DMS114 treated with DMSO at 0.1 percent for 48 hours (cell line): ENCODE measurements at regions not wholly inside any gene's neighbourhood (a gene's known extent, or its start where the extent isn't known, plus 50 kb on each side); places are given as distances from the start of the nearest gene placed in this dataset.

Experiments
- DNase-seq: peaks from one replicate; lab custom pipeline; 2025; ENCODE audit not compliant: unreplicated experiment; lab: John Stamatoyannopoulos, UW

DNA sequence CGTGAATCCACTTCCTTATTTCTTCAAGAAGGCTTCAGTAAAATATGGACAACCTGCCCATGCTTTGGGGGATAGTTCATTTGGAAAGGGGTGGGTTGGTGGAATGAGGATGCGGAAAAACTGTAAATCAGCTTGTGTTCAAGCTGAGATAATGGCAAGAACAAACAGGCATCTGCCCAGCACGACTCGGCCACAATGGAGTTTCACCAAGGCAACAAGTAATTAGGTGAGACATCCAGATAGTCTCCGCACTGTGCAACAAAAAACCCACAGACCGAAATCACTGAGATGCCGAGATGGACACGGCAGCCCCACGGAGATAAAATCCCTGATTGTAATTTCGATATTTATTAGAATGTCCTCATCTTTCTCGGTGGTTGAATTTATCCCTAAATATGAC lies 455.2 kb downstream of the AJAP1 start:
- no peak for DNase-seq

DNA sequence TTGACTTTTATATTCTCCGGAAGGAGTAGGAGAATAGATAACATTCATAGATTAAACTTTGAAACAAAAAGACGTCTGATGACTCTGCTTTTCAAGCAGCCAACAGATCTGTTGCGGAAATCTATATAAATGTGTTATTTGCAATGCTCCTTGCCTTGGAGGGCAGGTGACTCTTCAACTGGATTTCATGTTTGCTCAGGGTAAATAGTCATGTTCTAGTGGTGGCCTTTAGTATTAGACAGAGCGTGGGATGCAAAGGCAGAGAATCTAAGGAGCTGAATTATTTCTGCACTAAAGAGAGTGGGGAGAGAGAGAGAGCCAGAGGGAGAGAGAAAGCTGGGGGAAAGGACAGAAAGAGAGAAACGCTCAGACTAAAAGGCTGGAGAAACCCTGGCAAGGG lies 454.3 kb downstream of the AJAP1 start:
- no peak for DNase-seq

DNA sequence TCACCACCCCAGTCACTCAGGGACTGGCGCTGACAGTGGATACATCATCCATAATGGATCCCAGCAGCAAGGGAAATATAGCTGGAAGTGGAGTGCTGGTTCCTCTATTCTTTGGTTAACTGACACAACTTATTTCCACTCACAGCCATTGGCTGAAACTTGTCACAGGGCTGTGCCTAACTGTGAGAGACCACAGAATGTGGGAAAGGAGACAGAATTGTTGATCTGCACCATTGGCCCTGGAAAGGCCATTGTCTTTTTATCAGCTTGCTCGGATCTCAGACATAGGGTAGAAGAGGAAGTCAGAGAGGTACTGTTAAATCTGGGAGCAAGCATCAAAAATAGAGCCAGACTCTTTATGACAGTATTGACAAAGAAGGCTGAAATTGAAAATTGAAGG lies 451.3 kb downstream of the AJAP1 start:
- no peak for DNase-seq

DNA sequence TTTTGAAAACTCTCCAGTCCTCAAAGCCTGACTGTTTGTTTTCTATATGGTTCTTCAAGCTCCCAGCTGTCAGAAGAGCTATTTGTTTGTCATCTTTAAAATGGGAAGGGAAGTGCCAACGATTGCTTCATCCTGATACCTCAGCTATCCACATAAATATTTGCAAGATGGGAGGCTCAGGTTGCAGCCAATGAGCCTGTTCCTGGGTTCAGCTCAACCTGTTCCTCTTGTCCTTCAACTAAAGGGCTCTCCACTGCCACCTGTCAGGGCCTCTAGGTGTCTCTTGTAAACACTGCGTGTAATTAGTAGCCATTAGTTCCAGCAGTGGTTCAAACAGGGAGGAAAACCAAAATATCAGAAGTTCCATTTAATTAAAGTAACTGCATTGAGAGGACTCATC lies 445.1 kb downstream of the AJAP1 start:
- no peak for DNase-seq

DNA sequence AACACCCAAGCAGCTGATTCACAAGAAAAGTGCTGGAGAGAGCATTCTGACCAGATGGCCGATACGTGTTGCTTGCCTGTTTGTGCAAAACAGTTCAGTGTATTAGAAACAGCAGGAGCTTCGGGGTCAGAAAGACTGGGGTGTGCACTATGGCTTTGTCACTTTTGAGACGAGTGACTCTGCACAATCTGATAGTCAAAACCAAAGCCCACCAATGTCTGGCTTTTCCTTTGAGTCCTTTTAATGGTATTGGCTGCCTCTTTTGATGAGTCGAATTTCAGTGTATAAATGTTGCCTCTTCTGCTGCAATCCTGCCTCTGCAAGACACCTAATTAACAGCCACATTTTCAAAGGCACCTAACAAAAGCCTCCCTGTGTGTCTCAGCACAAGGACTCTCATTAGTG lies 444.6 kb downstream of the AJAP1 start:
- no peak for DNase-seq

DNA sequence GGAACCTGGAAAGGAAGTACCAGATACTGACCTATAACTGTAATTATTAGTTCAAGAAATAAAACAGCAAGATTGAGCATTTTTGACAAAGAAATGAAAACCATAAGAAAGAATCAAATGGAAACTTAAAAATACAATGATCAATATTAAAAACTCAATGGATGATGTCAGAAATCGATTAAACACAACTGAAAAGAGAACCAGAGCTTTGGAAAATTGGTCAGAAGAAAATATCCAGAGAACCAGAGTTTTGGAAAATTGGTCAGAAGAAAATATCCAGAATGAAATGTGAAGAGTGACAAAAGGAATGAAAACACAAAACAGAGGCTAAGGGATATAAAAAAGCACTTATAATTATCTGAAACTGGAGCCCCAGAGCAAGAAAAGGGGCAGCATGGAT lies 438.6 kb downstream of the AJAP1 start:
- DNase-seq, result no peak

DNA sequence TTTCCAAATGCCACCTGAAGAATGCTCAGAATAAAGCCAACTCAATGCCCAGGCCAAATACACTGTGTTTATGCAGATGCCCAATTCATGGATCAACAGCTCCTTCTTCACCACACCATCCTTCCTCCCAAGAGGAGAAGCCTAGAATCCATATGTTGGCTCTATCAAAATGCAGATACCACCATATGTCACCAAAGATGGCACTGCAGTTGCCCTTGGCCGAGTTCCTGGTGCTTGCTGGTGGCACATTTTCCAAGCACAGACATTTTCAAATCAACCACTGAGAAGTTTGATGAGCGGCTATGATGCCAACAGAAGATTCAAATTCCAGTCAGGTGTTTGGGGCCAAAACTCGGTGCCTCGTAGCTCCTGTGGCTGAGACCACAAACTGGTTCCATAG lies 430.3 kb downstream of the AJAP1 start:
- no peak for DNase-seq

DNA sequence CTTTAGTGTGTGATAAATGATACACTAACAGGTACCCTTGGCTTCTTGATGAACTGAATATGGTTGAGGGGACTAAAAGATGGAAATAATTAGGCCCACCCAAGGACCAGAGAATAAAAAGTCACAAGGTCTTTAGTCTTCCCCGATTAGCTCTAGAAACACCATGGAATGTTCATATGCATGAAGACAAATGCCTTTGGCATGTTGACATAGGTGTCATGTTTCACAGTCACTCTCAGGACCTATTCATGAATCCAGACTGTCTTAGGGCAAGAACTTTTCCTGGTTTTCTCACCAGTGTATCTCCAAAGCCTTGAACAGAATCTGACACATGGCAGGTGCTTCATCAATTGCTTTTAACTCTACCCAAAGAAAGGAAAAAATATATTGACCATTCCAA lies 412.8 kb downstream of the AJAP1 start:
- no peak for DNase-seq

DNA sequence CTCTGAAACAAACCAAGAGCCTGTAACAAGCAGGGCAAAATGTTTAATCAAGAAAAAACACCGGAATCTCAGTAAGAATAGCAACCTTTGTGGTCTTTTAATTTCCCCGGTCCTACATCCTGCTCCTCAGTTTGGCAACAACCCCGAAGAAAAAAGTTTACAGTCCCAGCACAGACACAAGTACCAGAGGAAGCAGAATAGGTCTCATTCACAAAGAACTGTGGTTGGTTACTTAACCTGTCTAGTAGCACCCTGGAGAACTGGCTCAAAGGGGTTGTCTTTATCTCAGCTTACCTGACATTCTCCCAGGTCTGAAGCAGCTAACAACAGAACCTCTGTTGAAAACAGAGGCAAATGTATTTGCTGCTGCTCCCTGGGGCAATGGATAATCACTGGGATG lies 399.3 kb downstream of the AJAP1 start:
- no peak for DNase-seq

DNA sequence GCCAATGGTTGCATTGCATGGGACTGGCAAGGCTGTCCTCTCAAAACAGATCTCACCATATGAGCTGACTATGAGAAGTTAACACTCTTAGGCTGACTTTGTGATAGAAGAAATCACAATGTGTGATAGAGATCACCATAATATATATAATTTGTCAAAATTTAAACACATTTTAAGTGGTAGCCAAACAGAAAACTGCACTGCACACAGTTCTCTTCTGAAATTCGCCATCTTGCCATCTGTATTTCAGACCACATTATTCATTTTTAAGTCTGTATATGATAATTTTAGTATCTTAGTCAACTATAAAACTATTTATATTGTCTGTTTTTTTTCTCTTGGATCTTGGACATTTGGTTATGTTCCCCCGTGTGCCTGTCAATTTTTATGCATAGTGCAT lies 374.7 kb downstream of the AJAP1 start:
- no peak for DNase-seq

DNA sequence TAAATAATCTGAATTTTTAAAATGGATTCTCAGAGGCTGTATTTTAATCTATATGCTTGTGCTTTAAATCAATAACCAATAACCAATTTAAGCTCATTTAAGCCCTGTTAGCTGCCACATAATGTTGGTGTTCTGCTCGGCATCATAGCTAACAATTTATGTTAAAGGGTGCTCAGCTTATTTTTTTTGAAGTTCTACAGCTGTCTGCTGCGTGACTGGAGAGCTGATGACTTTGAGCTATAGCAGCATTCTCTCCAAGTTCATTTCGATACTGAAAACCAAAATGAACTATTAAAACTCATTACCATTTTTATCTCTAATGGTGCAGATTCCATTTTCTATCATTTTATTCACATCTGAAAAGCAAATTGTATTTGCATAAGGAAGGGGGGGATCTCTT lies 357.8 kb downstream of the AJAP1 start:
- no peak for DNase-seq

DNA sequence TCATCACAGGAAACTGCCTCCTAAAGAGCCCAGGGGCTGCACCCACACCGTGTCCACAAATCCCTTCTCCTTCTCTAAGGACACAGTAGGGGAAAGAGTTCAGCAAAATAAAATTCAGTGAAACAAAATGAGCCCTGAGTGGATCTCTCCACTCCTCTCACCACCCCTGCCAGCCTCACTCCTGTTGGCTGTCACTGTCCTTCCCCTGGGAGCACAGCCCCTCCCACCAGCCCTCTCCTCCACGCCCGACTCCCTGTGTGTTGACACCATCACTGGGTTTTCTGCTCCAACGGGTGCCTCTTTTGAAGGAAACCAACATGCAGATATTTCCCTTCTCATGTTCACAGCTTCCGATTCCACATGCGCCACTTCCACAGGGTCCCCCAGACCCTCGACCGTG lies 356.2 kb downstream of the AJAP1 start:
- no peak for DNase-seq

DNA sequence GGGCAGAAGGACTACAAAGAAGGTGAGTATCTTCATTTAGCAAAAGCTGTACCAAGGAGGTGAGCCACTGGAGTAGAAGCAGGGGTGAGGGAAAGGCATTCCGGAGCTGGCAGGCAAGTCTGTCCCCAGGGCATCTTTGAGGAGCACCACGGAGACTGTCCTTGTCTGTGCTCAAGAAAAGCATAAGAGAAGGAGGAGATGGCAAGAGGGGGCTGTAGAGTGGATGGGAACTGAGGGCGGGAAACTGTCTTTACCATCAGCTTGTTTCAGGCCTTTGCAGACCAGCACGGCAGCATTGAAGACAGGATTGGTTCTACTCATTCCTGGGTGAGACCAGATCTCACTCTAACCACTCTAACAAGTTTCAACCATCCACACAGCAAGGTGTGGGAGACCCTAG lies 355.8 kb downstream of the AJAP1 start:
- DNase-seq, result no peak

DNA sequence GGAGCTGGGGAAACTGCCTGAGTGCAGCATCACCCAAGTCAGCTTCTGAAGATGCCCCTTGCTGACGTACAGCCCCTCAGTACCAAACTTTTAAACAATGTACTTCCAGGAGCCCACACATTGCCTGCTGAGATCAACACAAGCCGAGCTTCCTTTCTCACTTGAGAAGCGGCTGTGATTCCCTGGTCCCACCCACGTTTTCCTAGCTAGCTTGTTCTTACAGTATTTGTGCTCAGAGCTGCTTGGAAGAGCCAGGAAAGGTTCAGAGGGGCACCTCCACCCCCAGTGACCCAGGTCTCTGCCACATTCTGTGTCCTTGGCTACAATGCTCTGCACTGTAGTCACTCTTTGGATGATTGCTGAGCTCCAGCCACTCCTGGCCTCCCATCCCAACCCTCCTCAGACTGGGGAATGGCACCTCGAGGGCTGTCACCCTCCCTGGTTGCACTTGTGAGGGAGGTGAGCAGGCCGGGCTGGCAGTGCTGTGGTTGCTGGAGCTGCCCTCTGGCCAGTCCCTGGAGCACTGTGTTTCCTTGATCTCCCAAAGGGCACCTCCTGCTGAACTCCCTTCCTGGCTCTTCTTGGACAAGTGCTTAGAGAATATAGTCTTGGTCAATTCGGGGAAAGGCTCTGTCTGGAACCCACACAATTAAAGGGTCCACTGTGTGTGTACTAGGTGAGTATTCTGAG lies 355.1 kb downstream of the AJAP1 start:
- no peak for DNase-seq

DNA sequence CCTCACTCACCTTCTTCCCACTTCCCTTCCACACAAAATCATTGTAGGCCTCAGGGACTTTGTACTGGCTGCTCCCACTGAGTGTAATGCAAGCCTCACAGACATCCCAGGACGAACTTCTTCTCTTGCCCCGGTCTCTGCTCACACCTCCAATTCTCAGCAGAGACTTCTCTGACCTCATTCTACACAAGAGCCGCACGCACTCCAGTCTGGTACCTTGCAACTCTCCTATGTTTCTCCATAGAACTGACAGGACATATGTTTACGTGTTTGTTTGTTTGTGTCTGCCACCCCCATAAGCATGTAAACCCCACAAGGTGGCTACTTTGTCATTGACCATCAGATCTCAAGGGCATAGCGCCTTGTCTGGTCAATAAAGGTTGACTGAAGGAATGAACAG lies 350.8 kb downstream of the AJAP1 start:
- no peak for DNase-seq

DNA sequence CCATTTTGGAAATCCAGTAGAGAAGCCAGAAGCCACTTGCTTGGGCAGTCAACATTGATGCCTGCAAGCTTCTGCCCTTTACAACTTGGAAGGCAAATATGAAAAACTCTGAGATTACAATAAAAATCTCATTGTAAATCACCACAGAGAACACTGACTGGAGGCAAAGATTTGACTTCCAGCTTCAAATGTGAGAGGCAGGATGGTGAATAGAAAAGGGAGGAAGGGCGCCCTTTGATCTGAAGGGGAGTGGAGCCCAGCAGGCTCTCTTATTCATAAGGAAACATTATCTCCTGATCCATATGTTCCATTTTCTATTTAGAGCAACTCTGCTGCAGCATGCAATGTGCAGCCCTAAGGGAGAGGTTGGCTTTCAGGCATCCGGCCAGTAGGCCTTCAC lies 348.3 kb downstream of the AJAP1 start:
- DNase-seq, result no peak

DNA sequence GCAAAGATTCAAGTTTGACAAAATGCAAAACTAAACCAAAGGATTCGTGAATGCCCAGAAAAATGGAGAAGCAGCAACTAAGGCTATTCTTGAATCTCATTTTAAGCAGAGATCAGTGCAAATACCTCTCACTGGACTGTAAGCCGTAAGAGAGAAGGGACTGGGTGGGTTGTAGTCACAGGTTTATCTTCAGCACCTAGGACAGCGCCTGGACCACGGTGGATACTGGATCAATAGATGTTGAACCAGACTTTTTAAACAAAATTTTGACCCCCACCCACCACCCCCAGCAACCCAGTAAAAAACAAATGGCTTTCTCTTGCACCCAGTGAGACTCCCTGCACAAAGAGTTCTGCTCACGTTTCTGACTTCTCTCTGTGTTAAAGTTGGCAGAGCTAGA lies 347.1 kb downstream of the AJAP1 start:
- no peak for DNase-seq

DNA sequence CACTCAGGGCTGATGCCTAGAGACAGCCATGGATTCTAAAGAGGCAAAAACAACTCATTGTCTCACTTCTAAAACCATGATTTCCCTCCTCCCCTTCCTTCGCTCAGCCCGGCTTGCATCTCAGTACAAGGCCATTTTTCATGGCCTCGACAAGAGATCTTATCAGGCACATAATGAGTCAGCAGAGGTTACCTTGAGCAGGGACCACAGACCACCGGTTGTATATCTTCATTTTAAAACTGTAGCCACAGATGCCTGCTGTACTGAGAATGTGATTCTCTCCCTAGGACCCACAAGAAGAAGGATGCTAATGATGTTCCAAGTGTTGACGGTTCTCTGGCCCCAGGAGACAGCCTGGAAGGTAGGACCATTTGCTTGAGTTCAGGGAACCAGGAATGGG lies 331.9 kb downstream of the AJAP1 start:
- no peak for DNase-seq

DNA sequence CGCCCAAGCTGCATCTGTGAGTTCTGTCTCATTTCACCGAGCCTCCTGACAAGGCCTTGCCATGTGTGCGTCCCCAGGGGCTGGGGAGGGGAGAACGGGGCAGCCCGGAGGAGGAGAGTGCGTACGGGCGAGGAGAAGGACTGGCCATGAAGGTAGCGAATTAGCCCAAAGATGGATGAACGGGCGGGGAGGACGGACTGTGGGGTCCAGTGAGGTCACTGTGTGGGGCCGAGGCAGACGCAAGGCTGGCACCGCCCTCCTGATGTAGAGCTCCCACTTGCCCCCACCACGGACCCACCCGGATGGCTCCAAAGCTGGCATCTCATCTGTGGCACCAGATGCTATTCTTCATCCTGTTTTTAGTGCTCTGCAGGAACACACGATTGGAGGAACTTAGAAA lies 330.4 kb downstream of the AJAP1 start:
- DNase-seq, result no peak

DNA sequence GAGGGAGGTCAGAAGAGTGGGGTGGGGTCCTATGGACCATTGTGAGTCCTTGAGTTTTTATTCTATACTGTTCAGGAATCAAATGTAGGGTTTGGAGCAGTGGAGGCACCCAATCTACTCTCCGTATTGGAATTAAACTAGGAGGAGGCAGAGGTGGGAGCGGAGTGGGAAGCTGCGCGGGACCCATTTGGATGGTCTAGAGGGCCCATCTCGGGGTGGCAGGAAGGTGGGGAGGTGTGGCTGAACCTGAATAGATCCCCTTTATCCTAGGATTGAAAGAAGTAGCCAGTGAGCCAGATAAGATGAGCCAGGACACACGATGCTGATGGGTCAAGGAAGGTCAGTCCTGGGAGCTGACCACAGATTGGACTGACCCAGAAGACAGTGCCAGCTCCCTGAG lies 325.8 kb downstream of the AJAP1 start:
- no peak for DNase-seq

DNA sequence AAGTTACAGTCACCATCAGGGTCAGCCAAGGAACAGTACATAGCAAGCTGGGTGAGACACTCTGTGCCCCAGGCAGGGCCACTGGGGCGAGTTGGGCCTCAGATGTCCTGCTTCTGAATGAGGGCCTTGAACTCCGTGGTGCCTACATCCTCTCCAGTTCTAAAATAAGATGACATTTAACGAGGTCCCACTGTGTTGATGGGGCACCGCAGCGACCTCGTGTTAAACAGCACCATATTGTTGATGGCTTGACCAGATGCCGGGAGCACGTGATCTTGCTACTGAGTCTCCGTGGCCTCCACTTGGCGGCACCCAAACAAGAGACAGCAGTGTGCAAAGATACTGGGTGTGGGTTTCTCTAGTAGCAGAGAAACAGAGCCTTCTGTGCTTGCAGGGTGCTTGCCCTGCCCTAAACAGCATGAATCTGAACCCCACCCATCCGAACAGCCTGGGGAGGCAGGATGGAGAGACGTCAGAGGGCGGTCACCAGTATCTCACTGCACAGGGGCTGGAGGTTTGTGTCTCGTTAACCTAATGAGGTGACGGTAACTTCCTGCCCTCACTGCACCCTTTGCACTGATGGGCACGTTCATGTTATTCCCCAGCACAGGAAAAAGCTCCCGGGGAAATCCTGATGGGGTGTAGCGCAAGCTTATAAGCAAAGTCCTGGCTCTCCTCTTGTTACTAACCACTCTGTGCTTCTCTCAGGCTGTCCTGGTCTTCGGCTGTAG lies 324.4 kb downstream of the AJAP1 start:
- no peak for DNase-seq

DNA sequence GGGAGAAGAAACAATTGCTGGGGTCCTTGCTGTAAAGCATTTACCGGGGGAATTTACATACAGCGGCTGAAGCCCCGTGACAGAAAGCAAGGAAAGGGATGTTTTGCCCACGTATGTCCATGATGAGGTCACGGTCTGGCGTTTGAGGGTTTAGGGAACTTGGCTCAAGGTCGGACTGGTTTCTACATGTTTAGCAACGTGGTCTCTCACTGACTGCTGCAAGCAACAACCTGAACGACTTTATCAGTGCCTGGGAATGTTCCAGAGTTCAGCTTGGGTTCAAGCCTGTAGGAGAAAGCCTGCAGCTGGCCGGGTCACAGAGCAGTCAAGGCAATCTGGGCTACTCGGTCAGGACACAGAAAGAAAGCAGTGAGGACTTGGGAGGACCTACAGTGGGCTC lies 323.3 kb downstream of the AJAP1 start:
- DNase-seq, result no peak

DNA sequence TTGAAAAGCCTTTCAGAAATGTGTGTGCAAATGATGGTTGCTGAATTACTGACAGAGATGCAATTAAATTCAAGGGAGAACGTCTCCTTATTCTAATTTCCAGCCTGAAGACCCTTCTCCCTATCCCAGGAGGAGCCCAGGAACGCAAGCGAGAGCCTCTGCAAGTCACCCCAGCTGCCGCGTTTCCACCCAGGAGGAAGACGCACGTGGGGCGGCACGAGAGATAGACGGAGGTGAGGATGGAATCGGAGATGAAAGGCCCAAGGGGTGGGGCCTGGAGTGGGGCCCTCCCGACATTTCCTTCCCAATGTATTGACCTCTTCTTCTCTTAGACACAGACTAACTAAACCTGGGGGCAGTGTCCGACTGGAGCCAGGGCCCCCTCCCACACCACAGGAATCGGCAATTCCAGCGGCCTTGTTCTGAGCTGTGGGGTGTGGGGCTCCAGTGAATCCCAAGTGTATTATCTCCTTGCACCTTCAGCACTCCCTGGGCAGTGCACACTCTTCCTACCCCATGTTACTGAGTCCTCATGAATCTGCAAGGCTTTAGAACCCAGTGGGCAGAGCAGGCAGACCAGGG lies 322.5 kb downstream of the AJAP1 start:
- no peak for DNase-seq
